22Rv1 (cell line): ENCODE measurements at regions not wholly inside any gene's neighbourhood (a gene's known extent, or its start where the extent isn't known, plus 50 kb on each side); places are given as distances from the start of the nearest gene placed in this dataset.
"Not testable (repeated sequence)": the region's sequence is repeated elsewhere in the genome, so short reads cannot be mapped to it uniquely, and the experiment has no call there.

ENCODE experiments used
- H3K27ac ChIP-seq: fragments of 450-650 bp; 2 replicates; pipeline ENCODE4 v1.5.1; 2017
- CTCF ChIP-seq: fragments of 450-650 bp; IDR thresholded peaks from 2 replicates; pipeline ENCODE4 v1.5.1; 2017; ENCODE audit warnings: mild to moderate bottlenecking
- ZFX ChIP-seq: fragments of 450-650 bp; IDR thresholded peaks from 2 replicates; pipeline ENCODE4 v1.6.1; 2017; ENCODE audit warnings: antibody characterized with exemption, borderline replicate concordance

GRCh38 chr3:178103140-178103539 lies 433.1 kb upstream of the KCNMB2 start:
- no peak overlapping the region for H3K27ac ChIP-seq
- TF ChIP-seq CTCF (no peak), ZFX (no peak)

DNA sequence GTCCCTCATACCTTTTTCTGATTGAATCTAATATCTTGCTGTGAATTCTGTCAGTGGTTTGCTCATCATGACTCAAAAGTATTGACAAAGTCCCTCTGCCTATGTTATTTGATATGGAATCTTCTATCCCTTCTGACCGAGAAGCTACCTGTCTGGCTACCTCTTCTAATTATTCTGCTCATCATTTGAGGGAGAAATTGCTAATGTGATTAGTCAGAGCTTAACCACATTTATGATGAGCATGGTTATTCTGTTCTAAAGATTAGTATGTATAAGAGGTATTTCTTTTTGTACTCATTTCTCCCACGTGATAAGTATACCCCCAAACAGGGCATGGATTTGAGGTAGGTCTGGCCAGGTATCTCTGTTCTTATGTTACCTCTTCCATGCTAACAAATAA lies 428.4 kb upstream of the KCNMB2 start:
- no peak for TF ChIP-seq ZFX
- TF ChIP-seq CTCF, result no peak
- no peak overlapping the region for H3K27ac ChIP-seq

DNA sequence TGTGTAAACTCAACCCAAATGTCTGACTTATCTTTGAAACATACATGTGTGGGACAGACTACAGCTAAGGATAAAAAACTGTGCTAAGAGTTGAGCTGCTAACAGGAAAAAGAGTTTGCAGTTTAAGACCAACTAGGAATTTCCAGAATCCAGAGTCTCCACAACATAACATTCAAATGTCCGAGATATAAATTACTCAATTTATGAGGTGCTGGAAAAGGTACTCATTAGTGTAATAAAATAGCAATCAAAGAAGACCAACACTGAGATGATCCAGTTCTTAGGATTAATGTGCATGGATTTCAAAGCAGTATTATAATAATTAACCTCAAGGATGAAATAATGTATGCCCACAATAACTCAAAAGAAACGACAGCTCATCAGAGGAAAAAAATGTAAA lies 426.5 kb upstream of the KCNMB2 start:
- TF ChIP-seq CTCF, result no peak
- TF ChIP-seq ZFX, result no peak
- H3K27ac ChIP-seq, result no peak overlapping the region

- no peak for TF ChIP-seq ZFX
- no peak for TF ChIP-seq CTCF
- no peak overlapping the region for H3K27ac ChIP-seq
Observed at GRCh38 chr3:178112134-178112533, 424.1 kb upstream of the KCNMB2 start.

DNA sequence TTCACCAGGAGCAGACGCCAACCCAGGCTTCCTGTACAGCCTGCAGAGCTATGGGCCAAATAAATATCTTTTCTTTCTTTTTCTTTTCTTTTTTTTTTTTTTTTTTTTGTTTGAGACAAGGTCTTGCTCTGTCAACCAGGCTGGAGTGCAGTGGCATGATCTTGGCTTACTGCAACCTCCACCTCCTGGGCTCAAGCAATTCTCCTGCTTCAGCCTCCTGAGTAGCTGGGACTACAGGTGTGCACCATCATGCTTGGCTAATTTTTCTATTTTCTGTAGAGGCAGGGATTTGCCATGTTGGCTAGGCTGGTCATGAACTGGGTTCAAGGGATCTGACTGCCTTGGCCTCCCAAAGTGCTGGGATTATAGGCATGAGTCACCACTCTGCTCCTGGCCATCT lies 423.7 kb upstream of the KCNMB2 start:
- not testable (repeated sequence) for H3K27ac ChIP-seq

- no peak overlapping the region for H3K27ac ChIP-seq
- no peak for TF ChIP-seq ZFX
- TF ChIP-seq CTCF, result no peak
Observed at GRCh38 chr3:178117641-178118040, 418.6 kb upstream of the KCNMB2 start.

- not testable (repeated sequence) for H3K27ac ChIP-seq
Observed at GRCh38 chr3:178119608-178120295, 416.5 kb upstream of the KCNMB2 start.

- no peak overlapping the region for H3K27ac ChIP-seq
- no peak for TF ChIP-seq CTCF
Observed at GRCh38 chr3:178120367-178120766, 415.9 kb upstream of the KCNMB2 start.

GRCh38 chr3:178126686-178127085 lies 409.6 kb upstream of the KCNMB2 start:
- TF ChIP-seq ZFX (no peak), CTCF (no peak)

More at GRCh38 chr3:178126686-178127085, 409.6 kb upstream of the KCNMB2 start:
- H3K27ac ChIP-seq, result no peak overlapping the region
